ENCODE measurements at regions not wholly inside any gene's neighbourhood (a gene's known extent, or its start where the extent isn't known, plus 50 kb on each side); places are given as distances from the start of the nearest gene placed in this dataset.

DNA sequence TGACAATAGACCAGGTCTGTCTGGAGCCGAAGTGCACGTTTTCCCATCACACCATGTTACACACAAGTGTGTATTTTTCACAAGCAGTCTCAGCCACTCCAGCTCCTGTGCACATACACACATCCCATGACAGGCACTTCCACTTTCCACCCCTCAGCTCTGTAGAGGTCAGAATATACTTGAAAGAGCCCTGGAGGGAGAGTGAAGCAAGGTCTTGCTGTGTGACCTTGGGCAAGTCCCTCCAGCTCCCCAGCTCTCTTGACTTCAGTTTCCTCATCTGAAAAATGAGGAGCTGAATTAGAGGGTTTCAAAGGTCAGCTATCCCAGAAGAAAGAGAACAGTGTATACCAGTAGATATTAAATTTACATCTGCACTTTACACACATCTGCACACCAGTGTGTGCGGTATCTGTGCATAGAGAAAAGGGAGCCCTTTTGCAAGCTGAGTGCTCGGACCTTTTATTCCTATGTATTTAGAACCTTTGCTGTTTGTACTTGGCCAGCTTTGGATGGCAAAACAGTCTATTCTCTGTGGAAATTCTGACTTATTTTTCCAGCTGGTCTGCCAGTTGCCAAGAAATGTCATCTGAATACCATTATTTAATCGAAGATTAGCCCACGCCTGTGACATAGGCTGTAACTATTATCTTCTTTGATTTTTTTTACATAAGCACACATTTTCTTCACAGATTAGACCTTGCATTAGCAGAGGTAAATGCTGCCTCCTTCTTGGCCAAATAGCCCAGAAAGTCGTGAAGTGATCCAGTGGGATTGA, 528.0 kb downstream of the BNC2 start:
- no peak for FAIRE-seq
- H3K27me3 ChIP-seq (ENCODE audit: control insufficient read depth, extremely low read depth, insufficient read depth, low read length), result no peaks in the 10 kb centered on the region

DNA sequence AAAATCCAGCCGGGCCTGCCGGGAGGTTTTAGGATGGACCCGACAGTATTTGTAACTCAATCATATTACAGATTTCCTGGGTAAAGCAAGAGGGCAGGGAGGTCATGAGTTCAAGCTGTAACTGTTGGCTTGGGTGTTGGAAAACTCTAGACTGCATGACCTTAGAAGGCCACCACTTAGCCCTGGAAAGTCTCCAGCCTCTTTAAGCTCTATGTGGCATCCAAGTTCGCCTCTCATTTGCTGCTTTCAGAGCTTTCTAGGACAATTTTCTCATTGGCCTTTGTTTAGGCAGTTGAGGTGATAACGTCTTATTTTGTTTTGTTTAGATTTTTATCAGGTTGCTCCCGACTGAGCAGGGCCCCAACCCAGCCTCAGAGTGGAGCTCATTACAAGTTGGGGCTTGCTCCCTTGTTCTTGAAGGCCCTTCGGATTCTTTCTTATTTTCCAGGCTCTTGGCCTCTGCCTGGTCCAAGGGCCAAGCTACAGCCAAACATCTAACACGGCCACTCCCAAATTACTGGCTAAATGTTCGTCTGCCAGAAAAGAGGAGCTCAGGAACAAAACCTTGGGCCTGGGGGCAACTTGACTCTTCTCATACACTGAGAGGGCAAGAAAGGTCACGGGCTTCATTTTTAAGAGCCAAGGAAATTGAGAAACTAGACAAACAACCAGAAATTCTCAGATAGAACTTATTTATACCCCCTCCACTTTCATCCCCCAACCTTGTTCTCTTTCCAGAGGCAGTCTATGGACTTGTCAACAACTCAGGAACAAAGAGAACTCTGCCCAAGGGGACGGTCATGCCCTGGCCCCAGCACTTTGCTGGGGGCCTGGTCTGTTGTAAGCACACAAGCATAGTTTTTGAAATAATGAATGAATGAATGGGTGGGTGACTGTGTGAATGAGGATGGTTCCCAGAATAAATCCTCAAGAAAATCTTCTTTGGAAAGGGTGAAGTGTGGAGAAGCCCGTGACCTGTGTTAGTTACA, 526.9 kb downstream of the BNC2 start:
- H3K9me1 ChIP-seq (ENCODE audit: control insufficient read depth, extremely low read depth, insufficient read depth, low read length), result no peaks in the 10 kb centered on the region
- H3K79me2 ChIP-seq (ENCODE audit: control insufficient read depth, insufficient read depth, low read length), result no peaks in the 10 kb centered on the region
- peak overlapping the region; percentile 62 for H2AFZ ChIP-seq (ENCODE audit: control insufficient read depth, low read length)
- no peaks in the 10 kb centered on the region for H4K20me1 ChIP-seq (ENCODE audit: control insufficient read depth, extremely low read depth, insufficient read depth, low read length)
- no peak overlapping the region for H3K9ac ChIP-seq (ENCODE audit: control insufficient read depth, extremely low read depth, insufficient read depth, low read length)
- TF ChIP-seq EZH2 (IDR thresholded peaks at IDR 0.05; ENCODE audit: low read length), result no peak
- TF ChIP-seq, protein P1, sequence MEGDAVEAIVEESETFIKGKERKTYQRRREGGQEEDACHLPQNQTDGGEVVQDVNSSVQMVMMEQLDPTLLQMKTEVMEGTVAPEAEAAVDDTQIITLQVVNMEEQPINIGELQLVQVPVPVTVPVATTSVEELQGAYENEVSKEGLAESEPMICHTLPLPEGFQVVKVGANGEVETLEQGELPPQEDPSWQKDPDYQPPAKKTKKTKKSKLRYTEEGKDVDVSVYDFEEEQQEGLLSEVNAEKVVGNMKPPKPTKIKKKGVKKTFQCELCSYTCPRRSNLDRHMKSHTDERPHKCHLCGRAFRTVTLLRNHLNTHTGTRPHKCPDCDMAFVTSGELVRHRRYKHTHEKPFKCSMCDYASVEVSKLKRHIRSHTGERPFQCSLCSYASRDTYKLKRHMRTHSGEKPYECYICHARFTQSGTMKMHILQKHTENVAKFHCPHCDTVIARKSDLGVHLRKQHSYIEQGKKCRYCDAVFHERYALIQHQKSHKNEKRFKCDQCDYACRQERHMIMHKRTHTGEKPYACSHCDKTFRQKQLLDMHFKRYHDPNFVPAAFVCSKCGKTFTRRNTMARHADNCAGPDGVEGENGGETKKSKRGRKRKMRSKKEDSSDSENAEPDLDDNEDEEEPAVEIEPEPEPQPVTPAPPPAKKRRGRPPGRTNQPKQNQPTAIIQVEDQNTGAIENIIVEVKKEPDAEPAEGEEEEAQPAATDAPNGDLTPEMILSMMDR (optimal IDR thresholded peaks at IDR 0.05 in 1 of 3, IDR thresholded peaks at IDR 0.05 in 1 of 3, conservative IDR thresholded peaks at IDR 0.05 in 1 of 3; ENCODE audit: extremely low read depth in 1 of 3, insufficient read depth in 2 of 3, low read length in 3 of 3), result no peak
- peaks cover 12% of the 10 kb centered on the region for H3K4me1 ChIP-seq (ENCODE audit: control insufficient read depth, extremely low read depth, insufficient read depth, low read length)
- no peaks in the 10 kb centered on the region for H3K36me3 ChIP-seq (ENCODE audit: control insufficient read depth in 2 of 2, extremely low read depth in 1 of 2, insufficient read depth in 2 of 2, low read length in 2 of 2)
- DNase-seq (ENCODE audit: low read depth, low spot score) (no peak), FAIRE-seq (no peak)
- dilution Hi-C loops (cut with MboI; ENCODE audit: extremely low pct_ligation_motif_present, low sequenced_read_pairs), result no loop called here
- no peaks in the 10 kb centered on the region for H3K9me3 ChIP-seq (ENCODE audit: control insufficient read depth, low read depth, low read length)
- no peaks in the 10 kb centered on the region for H3K27me3 ChIP-seq (ENCODE audit: control insufficient read depth, extremely low read depth, insufficient read depth, low read length)
- H3K27ac ChIP-seq (ENCODE audit: control insufficient read depth, insufficient read depth, low read length), result no peak overlapping the region
- H3K4me2 ChIP-seq (ENCODE audit: control insufficient read depth, extremely low read depth, insufficient read depth, low read depth, low read length), result peak overlapping the region; percentile 57
- H3K4me3 ChIP-seq (ENCODE audit: control insufficient read depth in 2 of 3, extremely low read depth in 1 of 3, insufficient read depth in 2 of 3, low read depth in 1 of 3, low read length in 3 of 3), result no peak overlapping the region

More for the DNA sequence above, 528.0 kb downstream of the BNC2 start:
- no peak for DNase-seq (ENCODE audit: low read depth, low spot score)
- no peaks in the 10 kb centered on the region for H3K36me3 ChIP-seq (ENCODE audit: control insufficient read depth in 2 of 2, extremely low read depth in 1 of 2, insufficient read depth in 2 of 2, low read length in 2 of 2)
- TF ChIP-seq, protein P1 (optimal IDR thresholded peaks at IDR 0.05 in 1 of 3, IDR thresholded peaks at IDR 0.05 in 1 of 3, conservative IDR thresholded peaks at IDR 0.05 in 1 of 3; ENCODE audit: extremely low read depth in 1 of 3, insufficient read depth in 2 of 3, low read length in 3 of 3), result no peak
- TF ChIP-seq EZH2 (IDR thresholded peaks at IDR 0.05; ENCODE audit: low read length), result no peak
- H3K9me1 ChIP-seq (ENCODE audit: control insufficient read depth, extremely low read depth, insufficient read depth, low read length), result no peaks in the 10 kb centered on the region
- H3K4me1 ChIP-seq (ENCODE audit: control insufficient read depth, extremely low read depth, insufficient read depth, low read length), result peaks cover 18% of the 10 kb centered on the region
- dilution Hi-C loops (cut with MboI; ENCODE audit: extremely low pct_ligation_motif_present, low sequenced_read_pairs), result no loop called here
- H3K4me3 ChIP-seq (ENCODE audit: control insufficient read depth in 2 of 3, extremely low read depth in 1 of 3, insufficient read depth in 2 of 3, low read depth in 1 of 3, low read length in 3 of 3), result no peak overlapping the region
- no peaks in the 10 kb centered on the region for H3K9me3 ChIP-seq (ENCODE audit: control insufficient read depth, low read depth, low read length)
- no peak overlapping the region for H3K4me2 ChIP-seq (ENCODE audit: control insufficient read depth, extremely low read depth, insufficient read depth, low read depth, low read length)
- no peak overlapping the region for H3K9ac ChIP-seq (ENCODE audit: control insufficient read depth, extremely low read depth, insufficient read depth, low read length)
- H3K27ac ChIP-seq (ENCODE audit: control insufficient read depth, insufficient read depth, low read length), result no peak overlapping the region
- H2AFZ ChIP-seq (ENCODE audit: control insufficient read depth, low read length), result no peak overlapping the region
- no peaks in the 10 kb centered on the region for H3K79me2 ChIP-seq (ENCODE audit: control insufficient read depth, insufficient read depth, low read length)
- no peaks in the 10 kb centered on the region for H4K20me1 ChIP-seq (ENCODE audit: control insufficient read depth, extremely low read depth, insufficient read depth, low read length)
